T-helper 1 cell treated with Interleukin-12 subunit alpha and Interleukin-12 subunit beta and Interleukin-4 antibody, amounts not matched to agents 30 μg/mL and 1 μg/mL, for 36 hours (primary cell): ENCODE measurements at regions not wholly inside any gene's neighbourhood (a gene's known extent, or its start where the extent isn't known, plus 50 kb on each side); places are given as distances from the start of the nearest gene placed in this dataset.

Experiments
- H3K27ac Mint-ChIP-seq: one replicate; pipeline ENCODE4 v1.8.0; 2021; ENCODE audit warnings: mild to moderate bottlenecking, mixed read lengths
- H3K27me3 Mint-ChIP-seq: one replicate; pipeline ENCODE4 v1.8.0; 2021; ENCODE audit warnings: low read depth, mixed read lengths
- H3K36me3 Mint-ChIP-seq: one replicate; pipeline ENCODE4 v1.8.0; 2021; ENCODE audit warnings: low read depth, mixed read lengths
- H3K4me1 Mint-ChIP-seq: one replicate; pipeline ENCODE4 v1.8.0; 2021; ENCODE audit warnings: low read depth, mixed read lengths
- H3K4me3 Mint-ChIP-seq: one replicate; pipeline ENCODE4 v1.8.0; 2021; ENCODE audit warnings: mild to moderate bottlenecking, moderate library complexity, mixed read lengths
- H3K9me3 Mint-ChIP-seq: one replicate; pipeline ENCODE4 v1.8.0; 2021; ENCODE audit warnings: mixed read lengths

DNA sequence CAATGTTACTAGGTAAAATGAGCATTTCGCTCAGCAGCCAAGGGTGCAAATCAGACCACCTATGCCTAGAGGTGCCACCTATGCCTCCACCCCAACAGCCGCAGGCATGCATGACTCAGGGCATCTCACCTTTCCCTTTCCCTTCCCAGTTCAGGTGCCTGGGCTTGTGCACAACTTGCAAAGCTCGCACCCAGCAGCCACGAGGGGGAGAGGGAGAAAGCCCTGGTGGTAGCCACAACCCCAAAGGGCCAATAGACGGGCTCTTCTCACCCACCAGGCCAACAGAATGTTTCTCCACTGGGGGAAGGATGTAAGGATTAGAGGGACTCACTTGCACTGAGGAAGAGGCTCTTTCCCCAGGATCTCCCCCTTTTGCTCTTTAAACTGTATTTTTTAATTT lies 462.3 kb upstream of the PCDH15 start:
- no peak overlapping the region for H3K27ac Mint-ChIP-seq
- H3K4me1 Mint-ChIP-seq, result no peaks in the 10 kb centered on the region
- H3K9me3 Mint-ChIP-seq, result no peaks in the 10 kb centered on the region
- H3K4me3 Mint-ChIP-seq, result no peak overlapping the region
- H3K36me3 Mint-ChIP-seq, result no peaks in the 10 kb centered on the region
- no peaks in the 10 kb centered on the region for H3K27me3 Mint-ChIP-seq

DNA sequence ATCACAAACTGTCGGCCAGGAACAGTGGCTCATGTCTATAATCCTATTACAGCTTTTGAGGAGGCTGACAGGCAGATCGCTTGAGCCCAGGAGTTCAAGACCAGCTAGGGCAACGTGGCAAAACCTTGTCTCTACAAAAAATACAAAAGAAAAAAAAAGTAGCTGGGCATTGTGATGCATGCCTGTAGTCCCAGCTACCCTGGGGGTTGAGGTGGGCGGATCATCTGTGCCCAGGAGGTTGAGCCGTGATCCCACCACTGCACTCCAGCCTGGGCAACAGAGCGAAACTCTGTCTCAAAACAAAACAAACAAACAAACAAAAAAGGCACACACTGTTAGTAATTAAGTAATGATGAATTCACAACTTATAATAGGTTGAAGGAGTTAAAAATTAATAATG lies 441.5 kb upstream of the PCDH15 start:
- Mint-ChIP-seq H3K4me3 (no peak overlapping the region), H3K27me3 (no peaks in the 10 kb centered on the region), H3K27ac (no peak overlapping the region), H3K36me3 (no peaks in the 10 kb centered on the region), H3K9me3 (peaks cover 4% of the 10 kb centered on the region), H3K4me1 (no peaks in the 10 kb centered on the region)

DNA sequence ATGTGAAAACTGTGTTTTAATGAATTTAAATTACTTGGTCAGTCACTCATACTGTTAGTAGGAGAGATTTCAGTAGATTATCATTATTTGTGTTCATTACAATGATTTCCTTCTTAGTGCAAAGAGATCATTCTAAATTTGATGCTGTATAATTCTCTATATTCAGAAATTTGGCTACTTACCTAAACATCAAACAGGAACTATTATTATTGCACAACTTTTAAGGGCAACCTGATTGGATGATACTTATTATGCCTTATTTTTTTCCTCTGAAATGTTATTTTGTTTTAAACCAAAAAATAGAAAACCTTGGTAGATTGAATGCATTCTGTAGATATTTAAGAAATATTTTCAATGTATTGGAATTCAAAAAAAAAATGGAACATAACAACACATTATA lies 436.4 kb upstream of the PCDH15 start:
- Mint-ChIP-seq H3K4me3 (no peak overlapping the region), H3K4me1 (no peaks in the 10 kb centered on the region), H3K27me3 (no peaks in the 10 kb centered on the region), H3K9me3 (no peaks in the 10 kb centered on the region), H3K27ac (no peak overlapping the region), H3K36me3 (no peaks in the 10 kb centered on the region)

DNA sequence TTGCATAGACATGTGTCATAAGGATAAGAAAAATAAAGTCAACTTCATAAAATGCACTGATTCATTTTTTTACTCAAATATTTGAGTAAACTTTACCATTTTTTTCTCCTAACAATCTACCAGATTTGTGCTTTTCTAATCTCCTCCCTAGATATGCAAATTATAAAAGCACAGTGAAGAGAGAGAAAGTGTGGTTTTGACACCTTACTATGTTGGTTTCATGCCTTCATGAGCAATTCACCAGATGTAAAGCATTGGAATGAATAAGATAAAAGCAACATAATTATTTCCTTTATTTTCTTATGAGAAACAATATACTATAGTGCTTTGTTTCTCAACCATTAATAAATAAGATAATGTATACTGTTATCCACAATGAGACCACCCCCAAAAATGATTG lies 432.5 kb upstream of the PCDH15 start:
- Mint-ChIP-seq H3K36me3 (no peaks in the 10 kb centered on the region), H3K4me1 (no peaks in the 10 kb centered on the region), H3K27me3 (no peaks in the 10 kb centered on the region), H3K27ac (no peak overlapping the region), H3K9me3 (no peaks in the 10 kb centered on the region), H3K4me3 (no peak overlapping the region)

DNA sequence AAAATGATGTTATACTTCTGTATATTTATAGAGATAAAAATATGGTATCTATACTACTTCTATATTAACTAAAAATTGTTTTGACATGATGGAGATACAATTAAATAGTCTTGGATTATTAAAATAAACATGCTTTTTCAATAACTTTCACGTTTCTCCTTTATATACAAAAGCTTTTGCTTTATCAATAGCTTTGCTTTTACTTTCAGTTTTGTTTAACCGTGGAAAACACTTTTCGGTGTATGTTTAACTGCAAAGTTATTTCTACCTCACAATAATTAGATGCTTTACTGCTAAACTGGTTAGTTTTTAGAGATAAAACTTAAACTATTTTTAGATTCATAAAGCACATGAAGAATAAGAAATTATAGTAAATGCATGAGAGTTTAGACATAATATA lies 432.1 kb upstream of the PCDH15 start:
- Mint-ChIP-seq H3K36me3 (no peaks in the 10 kb centered on the region), H3K27ac (no peak overlapping the region), H3K9me3 (no peaks in the 10 kb centered on the region), H3K4me1 (no peaks in the 10 kb centered on the region), H3K4me3 (no peak overlapping the region), H3K27me3 (no peaks in the 10 kb centered on the region)

DNA sequence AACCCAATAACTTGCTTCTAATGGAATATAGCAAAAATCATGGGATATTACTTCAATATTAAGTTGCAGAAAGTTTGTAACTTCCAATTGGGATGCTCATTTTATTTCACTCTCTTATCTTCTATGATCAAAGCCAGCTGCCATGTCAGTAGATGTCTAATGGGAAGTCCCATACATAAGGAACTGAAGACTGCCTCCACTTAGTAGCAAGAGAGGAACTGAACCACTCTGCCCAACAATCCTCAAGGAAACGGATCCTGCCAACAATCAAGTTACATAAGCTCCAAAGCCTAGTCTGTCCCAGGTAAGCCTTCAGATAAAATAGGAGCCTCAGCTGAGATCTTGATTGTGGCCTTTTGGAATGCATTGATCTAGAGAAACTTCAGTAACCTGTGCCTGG lies 431.5 kb upstream of the PCDH15 start:
- no peak overlapping the region for H3K4me3 Mint-ChIP-seq
- no peaks in the 10 kb centered on the region for H3K36me3 Mint-ChIP-seq
- no peak overlapping the region for H3K27ac Mint-ChIP-seq
- no peaks in the 10 kb centered on the region for H3K4me1 Mint-ChIP-seq
- H3K27me3 Mint-ChIP-seq, result no peaks in the 10 kb centered on the region
- H3K9me3 Mint-ChIP-seq, result no peaks in the 10 kb centered on the region

DNA sequence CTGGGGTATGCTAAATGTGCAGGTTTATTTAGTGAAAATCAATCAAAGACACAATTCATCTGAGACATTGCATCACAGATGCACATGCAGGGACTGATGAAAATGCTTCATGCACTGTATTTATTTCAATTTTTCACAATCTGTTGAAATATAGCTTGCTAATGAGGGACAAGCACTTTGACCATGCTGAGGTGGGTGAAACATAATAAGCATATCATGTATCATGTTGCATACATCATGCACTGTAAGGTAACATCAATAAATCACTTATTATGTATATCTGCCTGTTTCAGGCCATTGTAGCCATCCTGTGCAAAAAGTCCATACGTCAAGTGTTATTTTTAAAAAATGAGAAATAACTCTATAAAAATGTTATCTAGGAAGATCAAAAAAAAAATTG lies 426.9 kb upstream of the PCDH15 start:
- Mint-ChIP-seq H3K36me3 (no peaks in the 10 kb centered on the region), H3K27me3 (no peaks in the 10 kb centered on the region), H3K9me3 (peaks cover 4% of the 10 kb centered on the region), H3K4me3 (no peak overlapping the region), H3K27ac (no peak overlapping the region), H3K4me1 (no peaks in the 10 kb centered on the region)

DNA sequence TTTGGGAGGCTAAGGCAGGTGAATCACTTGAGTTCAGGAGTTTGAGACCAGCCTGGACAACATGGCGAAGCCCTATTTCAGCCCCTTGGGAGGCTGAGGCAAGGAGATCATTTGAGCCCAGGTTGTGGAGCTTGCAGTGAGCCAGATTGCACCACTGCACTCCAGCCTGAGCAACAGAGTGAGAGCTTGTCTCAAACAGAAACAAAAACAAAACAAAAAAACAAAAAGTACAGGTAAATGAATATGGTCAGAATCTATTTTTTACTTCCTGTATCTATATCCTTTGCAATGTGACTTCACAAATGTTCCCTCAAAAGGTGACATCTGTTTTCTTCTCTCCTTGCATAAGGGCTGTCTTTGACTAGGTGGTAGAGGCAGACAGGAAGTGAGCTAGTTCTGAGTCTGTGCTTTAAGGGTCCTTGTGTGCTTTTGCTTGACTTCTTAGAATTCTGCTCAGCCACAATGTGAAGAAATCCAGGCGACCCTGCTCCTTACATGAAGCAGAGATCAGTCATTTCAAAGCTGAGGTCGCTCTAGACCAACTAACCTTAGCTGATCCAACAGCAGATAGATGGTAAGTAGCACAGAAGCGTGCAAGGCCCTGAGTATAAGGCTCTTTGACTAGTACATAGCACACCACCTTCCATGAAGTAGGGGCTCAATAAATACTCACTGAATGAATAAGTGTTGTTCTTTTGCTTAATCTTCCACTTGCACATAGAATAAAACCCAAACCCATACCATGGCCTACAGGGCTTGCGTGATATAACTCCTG lies 423.2 kb upstream of the PCDH15 start:
- no peaks in the 10 kb centered on the region for H3K27me3 Mint-ChIP-seq
- no peaks in the 10 kb centered on the region for H3K4me1 Mint-ChIP-seq
- H3K27ac Mint-ChIP-seq, result no peak overlapping the region
- no peak overlapping the region for H3K4me3 Mint-ChIP-seq
- peaks cover 4% of the 10 kb centered on the region for H3K9me3 Mint-ChIP-seq
- no peaks in the 10 kb centered on the region for H3K36me3 Mint-ChIP-seq

DNA sequence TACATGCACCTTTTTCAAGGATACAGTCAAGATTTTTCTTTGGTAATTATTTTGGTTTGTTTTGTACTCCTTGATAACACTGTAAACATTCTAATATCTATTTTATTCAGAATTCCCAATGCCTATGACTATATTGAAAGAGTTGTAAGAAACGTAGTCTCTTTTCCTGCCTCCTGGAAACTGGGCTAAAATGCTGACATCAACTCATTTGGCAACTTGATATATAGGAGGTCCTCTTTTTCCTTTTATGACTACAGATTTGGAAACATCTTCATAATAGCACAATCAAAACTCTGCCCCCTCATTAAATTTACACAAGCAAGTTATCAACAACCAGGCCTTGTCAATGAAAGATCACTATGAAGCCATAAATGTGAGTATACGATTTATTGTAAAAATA lies 422.3 kb upstream of the PCDH15 start:
- no peaks in the 10 kb centered on the region for H3K36me3 Mint-ChIP-seq
- H3K4me1 Mint-ChIP-seq, result no peaks in the 10 kb centered on the region
- H3K27me3 Mint-ChIP-seq, result no peaks in the 10 kb centered on the region
- no peak overlapping the region for H3K4me3 Mint-ChIP-seq
- no peak overlapping the region for H3K27ac Mint-ChIP-seq
- peaks cover 4% of the 10 kb centered on the region for H3K9me3 Mint-ChIP-seq

DNA sequence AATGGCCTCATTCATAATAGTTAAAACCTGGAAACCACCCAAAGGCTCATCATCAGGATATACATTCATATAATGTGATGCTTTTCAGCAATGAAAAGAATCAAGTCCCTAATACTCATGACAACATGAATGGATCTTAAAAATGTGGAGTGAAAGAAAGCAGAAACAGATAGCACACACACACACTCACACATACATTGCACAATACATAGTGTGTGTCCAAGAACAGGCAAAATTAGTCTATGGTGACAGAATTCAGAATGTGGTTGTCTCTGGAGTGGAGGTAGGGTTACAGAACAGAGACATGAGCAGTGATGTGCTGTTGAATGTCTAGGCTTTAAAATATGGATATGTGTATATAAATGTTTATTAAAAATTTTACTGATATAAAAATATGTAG lies 419.9 kb upstream of the PCDH15 start:
- Mint-ChIP-seq H3K36me3 (no peaks in the 10 kb centered on the region), H3K27ac (no peak overlapping the region)

DNA sequence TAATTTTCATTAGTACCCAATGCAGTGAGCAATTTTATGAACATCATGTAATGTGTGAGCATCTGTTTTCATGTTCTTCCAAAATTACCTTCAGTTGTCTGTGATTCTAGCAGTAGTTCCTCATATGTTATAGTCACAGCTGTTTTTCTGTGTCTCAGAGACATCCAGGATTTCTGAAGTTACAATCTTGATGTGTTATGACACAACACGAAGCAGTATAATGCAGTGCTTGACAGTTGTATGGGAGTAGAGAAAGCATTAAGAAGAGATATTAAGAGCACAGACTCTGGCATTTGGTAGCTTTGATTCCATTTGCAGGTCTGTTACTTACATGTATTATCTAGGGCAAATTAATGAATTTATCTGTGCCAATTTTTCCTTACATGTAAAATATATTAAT lies 414.7 kb upstream of the PCDH15 start:
- Mint-ChIP-seq H3K36me3 (no peaks in the 10 kb centered on the region), H3K27me3 (no peaks in the 10 kb centered on the region), H3K4me3 (no peak overlapping the region), H3K9me3 (no peaks in the 10 kb centered on the region), H3K4me1 (no peaks in the 10 kb centered on the region), H3K27ac (no peak overlapping the region)

More for the DNA sequence above, 419.9 kb upstream of the PCDH15 start:
- Mint-ChIP-seq H3K9me3 (no peaks in the 10 kb centered on the region), H3K4me3 (no peak overlapping the region), H3K27me3 (no peaks in the 10 kb centered on the region), H3K4me1 (no peaks in the 10 kb centered on the region)

DNA sequence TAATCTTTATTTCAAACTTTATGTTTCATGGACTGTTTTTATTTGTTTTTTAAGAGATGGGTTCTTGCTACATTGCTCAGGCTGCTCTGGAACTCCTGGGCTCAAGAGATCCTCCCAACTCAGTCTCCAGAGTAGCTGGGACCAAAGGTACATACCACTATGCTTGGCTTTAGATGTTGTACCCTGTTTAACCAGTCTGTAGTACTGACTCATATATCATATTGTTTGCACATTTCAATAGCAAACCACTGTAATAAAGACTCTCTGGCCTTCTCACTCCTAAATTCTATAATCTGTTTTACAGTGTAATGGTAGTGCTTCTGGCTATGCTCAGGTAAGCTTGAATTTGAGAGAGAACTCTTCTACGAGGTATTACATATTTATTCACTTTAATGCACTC lies 413.6 kb upstream of the PCDH15 start:
- Mint-ChIP-seq H3K4me1 (no peaks in the 10 kb centered on the region), H3K4me3 (no peak overlapping the region), H3K9me3 (no peaks in the 10 kb centered on the region), H3K27me3 (no peaks in the 10 kb centered on the region), H3K36me3 (no peaks in the 10 kb centered on the region), H3K27ac (no peak overlapping the region)

DNA sequence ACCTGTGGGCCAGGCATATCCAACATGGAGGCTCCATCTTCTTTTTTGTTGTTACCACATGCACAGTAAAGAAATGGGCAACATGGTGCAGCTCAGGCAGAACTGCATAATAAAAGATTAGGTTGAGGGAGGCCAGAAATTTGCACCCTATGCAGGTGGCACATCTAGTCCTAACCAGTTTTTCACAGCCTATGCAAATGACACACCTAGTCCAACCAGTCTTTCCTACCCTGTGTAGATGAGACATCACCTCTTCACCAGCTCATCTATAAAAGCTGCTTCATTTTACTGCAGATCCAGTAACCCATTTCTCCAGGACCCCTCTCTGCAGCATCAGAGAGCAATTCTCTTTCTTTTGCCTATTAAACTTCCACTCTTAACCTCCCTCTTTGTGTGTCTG lies 411.0 kb upstream of the PCDH15 start:
- no peaks in the 10 kb centered on the region for H3K36me3 Mint-ChIP-seq
- H3K4me1 Mint-ChIP-seq, result no peaks in the 10 kb centered on the region
- H3K27me3 Mint-ChIP-seq, result no peaks in the 10 kb centered on the region
- peaks cover 3% of the 10 kb centered on the region for H3K9me3 Mint-ChIP-seq
- no peak overlapping the region for H3K4me3 Mint-ChIP-seq
- no peak overlapping the region for H3K27ac Mint-ChIP-seq

DNA sequence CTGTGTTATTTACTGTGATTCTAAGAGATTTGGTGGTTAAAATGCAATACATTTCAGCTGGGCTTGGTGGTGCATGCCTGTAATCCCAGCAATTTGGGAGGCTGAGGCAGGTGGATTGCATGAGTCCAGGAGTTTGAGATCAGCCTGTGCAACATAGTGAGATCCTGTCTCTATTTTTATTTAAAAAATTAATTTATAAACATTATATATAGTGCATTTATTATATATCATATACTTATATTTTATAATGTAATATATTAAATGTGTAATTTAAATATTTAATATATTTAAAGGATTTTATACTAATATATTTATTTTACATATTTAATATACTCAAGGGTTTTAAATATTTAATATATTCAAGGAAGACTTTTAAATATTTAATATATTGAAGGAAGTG lies 402.8 kb upstream of the PCDH15 start:
- H3K27me3 Mint-ChIP-seq, result no peaks in the 10 kb centered on the region
- no peak overlapping the region for H3K27ac Mint-ChIP-seq
- no peaks in the 10 kb centered on the region for H3K36me3 Mint-ChIP-seq
- no peaks in the 10 kb centered on the region for H3K4me1 Mint-ChIP-seq
- H3K4me3 Mint-ChIP-seq, result no peak overlapping the region
- peaks cover 9% of the 10 kb centered on the region for H3K9me3 Mint-ChIP-seq

DNA sequence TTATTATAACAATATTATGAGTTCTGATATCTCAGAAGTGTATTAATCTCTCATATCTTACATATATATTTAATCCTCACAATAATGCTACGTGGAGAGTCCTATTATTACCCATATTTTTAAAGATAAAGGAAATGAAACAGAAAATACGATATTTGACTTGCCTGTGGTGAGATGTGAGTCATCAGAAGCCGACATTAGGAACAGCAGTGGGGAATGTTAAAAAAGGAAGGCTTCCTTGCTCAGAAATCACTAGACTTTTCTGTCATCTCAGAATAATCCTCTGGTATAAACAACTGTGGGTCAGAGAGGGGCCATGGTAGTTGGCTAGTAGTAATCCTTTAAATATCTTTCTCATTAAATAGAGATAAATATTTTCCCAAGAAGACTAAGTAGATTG lies 402.3 kb upstream of the PCDH15 start:
- Mint-ChIP-seq H3K27ac (no peak overlapping the region), H3K27me3 (no peaks in the 10 kb centered on the region), H3K36me3 (no peaks in the 10 kb centered on the region), H3K4me3 (no peak overlapping the region), H3K9me3 (peaks cover 13% of the 10 kb centered on the region), H3K4me1 (no peaks in the 10 kb centered on the region)

DNA sequence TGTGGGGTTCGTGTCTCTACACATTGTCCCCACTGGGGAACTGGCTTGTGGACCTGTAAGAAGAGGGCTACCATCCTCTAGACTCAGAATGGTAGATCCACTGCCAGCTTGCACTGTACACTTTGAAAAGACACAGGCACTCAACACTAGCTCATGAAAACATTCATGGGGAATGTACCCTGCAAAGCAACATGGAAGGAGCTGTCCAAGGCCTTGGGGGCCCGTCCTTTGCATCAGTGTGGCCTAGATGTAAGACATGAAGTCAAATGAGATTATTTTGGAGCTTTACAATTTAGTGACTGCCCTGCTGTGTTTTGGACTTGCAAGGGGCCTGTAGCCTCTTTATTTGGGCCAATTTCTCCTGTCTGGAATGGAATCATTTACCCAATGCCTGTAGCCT lies 399.0 kb upstream of the PCDH15 start:
- H3K27ac Mint-ChIP-seq, result no peak overlapping the region
- H3K4me1 Mint-ChIP-seq, result no peaks in the 10 kb centered on the region
- H3K36me3 Mint-ChIP-seq, result no peaks in the 10 kb centered on the region
- no peak overlapping the region for H3K4me3 Mint-ChIP-seq
- H3K9me3 Mint-ChIP-seq, result peaks cover 7% of the 10 kb centered on the region
- H3K27me3 Mint-ChIP-seq, result no peaks in the 10 kb centered on the region
